Body of pancreas (tissue), 4 donors: ENCODE measurements at regions not wholly inside any gene's neighbourhood (a gene's known extent, or its start where the extent isn't known, plus 50 kb on each side); places are given as distances from the start of the nearest gene placed in this dataset.

Source experiments
- ATAC-seq: fragments of 150-250 bp; one replicate; pipeline ENCODE4 v1.9.1; 2016
- DNase-seq, 4 donors: peaks; one replicate each; pipeline ENCODE4 v3.0.0-alpha.2; 2019
- H3K27ac ChIP-seq, 4 donors: fragments of 200-600 bp; sonication (generic); 1 replicate in 3 of 4; 2 replicates in 1 of 4; pipeline versions ENCODE4 v1.5.1 to v1.6.1; 2016 to 2019; ENCODE audit warnings: mild to moderate bottlenecking in 1 of 4, mixed read lengths in 1 of 4, moderate library complexity in 1 of 4
- H3K27me3 ChIP-seq, 2 donors: fragments of 200-600 bp; sonication (generic); one replicate each; pipeline ENCODE4 v1.6.0; 2016; ENCODE audit warnings: mild to moderate bottlenecking in 1 of 2
- H3K36me3 ChIP-seq, 2 donors: fragments of 200-600 bp; sonication (generic); replicated peaks in 1 of 2; 2 replicates each; pipeline ENCODE4 v1.5.1; 2016; ENCODE audit warnings: low read depth in 2 of 2; ENCODE audit not compliant: insufficient read depth in 1 of 2
- H3K4me1 ChIP-seq: fragments of 200-600 bp; sonication (generic); one replicate; pipeline ENCODE4 v1.6.0; 2016
- H3K4me3 ChIP-seq, 2 donors: fragments of 200-600 bp; sonication (generic); 1 replicate in 1 of 2; 2 replicates in 1 of 2; pipeline ENCODE4 v1.5.1; 2016 to 2019
- H3K9me3 ChIP-seq, 3 donors: fragments of 200-600 bp; sonication (generic); 1 replicate in 2 of 3; 2 replicates in 1 of 3; pipeline ENCODE4 v1.5.1; 2016
- CTCF ChIP-seq, 7 experiments: fragments of 450-650 bp in 4 of 7; fragments of 200-600 bp in 3 of 7; sonication (generic) in 3 of 7; IDR thresholded peaks; one replicate each; pipeline ENCODE4 v1.5.1; 2016 to 2019; ENCODE audit warnings: antibody characterized with exemption in 7 of 7
- POLR2A ChIP-seq, 3 donors: fragments of 450-650 bp; IDR thresholded peaks; one replicate each; pipeline ENCODE4 v1.6.1; 2016; ENCODE audit warnings: antibody characterized with exemption in 3 of 3, mild to moderate bottlenecking in 2 of 3
- WGBS, 2 donors: methylation state at CpG; one replicate each; pipeline ENCODE4 v1.1.5; 2017; 5-methylcytosine and 5-hydroxymethylcytosine counted together
- intact Hi-C: fragments of 100-400 bp; cut with DNase I; formaldehyde crosslinking; loops from one replicate; pipeline ENCODE4 v1.15.1; 2023

GRCh38 chr16:72426386-72426785, 254.4 kb upstream of the PMFBP1 start:
- intact Hi-C loops, result no loop called here
- 85 to 89% methylated on average over 7 of the region's 7 CpGs for WGBS, 2 donors
- ATAC-seq, result no peak
- no peak for DNase-seq
- Histone ChIP-seq H3K4me1 (no peaks in the 10 kb centered on the region), H3K27me3 (no peaks in the 10 kb centered on the region), H3K27ac (no peak overlapping the region), H3K4me3 (no peak overlapping the region), H3K9me3 (no peaks in the 10 kb centered on the region), H3K36me3 (no peaks in the 10 kb centered on the region)
- TF ChIP-seq POLR2A (IDR thresholded peaks at IDR 0.05), result no peak
- TF ChIP-seq CTCF (IDR thresholded peaks at IDR 0.05), result no peak

- H3K36me3 ChIP-seq, result no peaks in the 10 kb centered on the region
- no peak for TF ChIP-seq CTCF (IDR thresholded peaks at IDR 0.05)
- no peak for TF ChIP-seq POLR2A (IDR thresholded peaks at IDR 0.05)
- intact Hi-C loops, result no loop called here
- H3K27ac ChIP-seq, result no peak overlapping the region
- H3K4me3 ChIP-seq, result no peak overlapping the region
- no peaks in the 10 kb centered on the region for H3K27me3 ChIP-seq
- no peaks in the 10 kb centered on the region for H3K9me3 ChIP-seq
- 89 to 91% methylated on average over 33 to 34 of the region's 34 CpGs for WGBS, 2 donors
- ATAC-seq (no peak), DNase-seq (no peak)
- H3K4me1 ChIP-seq, result no peaks in the 10 kb centered on the region
Measured at GRCh38 chr16:72425571-72426341, 253.8 kb upstream of the PMFBP1 start.

GRCh38 chr16:72424757-72425156, 252.8 kb upstream of the PMFBP1 start:
- ATAC-seq (no peak), DNase-seq (no peak)
- Histone ChIP-seq H3K36me3 (no peaks in the 10 kb centered on the region), H3K4me1 (no peaks in the 10 kb centered on the region), H3K27me3 (no peaks in the 10 kb centered on the region), H3K9me3 (no peaks in the 10 kb centered on the region), H3K27ac (no peak overlapping the region), H3K4me3 (no peak overlapping the region)
- WGBS, 2 donors, result 77 to 79% methylated on average over 7 of the region's 7 CpGs
- intact Hi-C loops, result no loop called here
- TF ChIP-seq CTCF (IDR thresholded peaks at IDR 0.05) (no peak), POLR2A (IDR thresholded peaks at IDR 0.05) (no peak)

GRCh38 chr16:72422308-72422897, 250.4 kb upstream of the PMFBP1 start:
- TF ChIP-seq POLR2A (IDR thresholded peaks at IDR 0.05) (no peak), CTCF (IDR thresholded peaks at IDR 0.05) (no peak)
- intact Hi-C loops, result no loop called here
- Histone ChIP-seq H3K9me3 (no peaks in the 10 kb centered on the region), H3K27me3 (no peaks in the 10 kb centered on the region), H3K4me3 (no peak overlapping the region), H3K27ac (no peak overlapping the region), H3K4me1 (no peaks in the 10 kb centered on the region), H3K36me3 (no peaks in the 10 kb centered on the region)
- WGBS, 2 donors, result 95 to 100% methylated on average over 1 of the region's 1 CpG
- DNase-seq (no peak), ATAC-seq (no peak)

- Histone ChIP-seq H3K9me3 (no peaks in the 10 kb centered on the region), H3K27ac (no peak overlapping the region), H3K36me3 (no peaks in the 10 kb centered on the region), H3K4me1 (peaks cover 3% of the 10 kb centered on the region), H3K27me3 (no peaks in the 10 kb centered on the region), H3K4me3 (no peak overlapping the region)
- no peak for DNase-seq
- intact Hi-C loops, result no loop called here
- no peak for ATAC-seq
- TF ChIP-seq CTCF (IDR thresholded peaks at IDR 0.05) (no peak), POLR2A (IDR thresholded peaks at IDR 0.05) (no peak)
- WGBS, 2 donors, result 81 to 91% methylated on average over 4 of the region's 4 CpGs
Measured at GRCh38 chr16:72419638-72420037, 247.7 kb upstream of the PMFBP1 start.
